H9 (cell line): ENCODE measurements at regions not wholly inside any gene's neighbourhood (a gene's known extent, or its start where the extent isn't known, plus 50 kb on each side); places are given as distances from the start of the nearest gene placed in this dataset.

Source experiments
- DNase-seq: peaks from one replicate; pipeline ENCODE4 v3.0.0-alpha.2; 2017
- H2AFZ ChIP-seq: one replicate; pipeline ENCODE4 v1.6.1; 2013; ENCODE audit warnings: mild to moderate bottlenecking, low read length, control low read depth, moderate library complexity
- H2AK5ac ChIP-seq: 2 replicates; pipeline ENCODE4 v1.6.1; 2013; ENCODE audit warnings: low read length, control low read depth, mixed read lengths; ENCODE audit not compliant: insufficient read length
- H2BK120ac ChIP-seq: one replicate; pipeline ENCODE4 v1.6.1; 2013; ENCODE audit warnings: low read depth, mild to moderate bottlenecking, low read length, control low read depth, inconsistent platforms; ENCODE audit not compliant: poor library complexity, severe bottlenecking
- H2BK12ac ChIP-seq: 2 replicates; pipeline ENCODE4 v1.6.1; 2013; ENCODE audit warnings: low read length, control low read depth, mixed read lengths, low read depth; ENCODE audit not compliant: insufficient read length
- H2BK15ac ChIP-seq: 2 replicates; pipeline ENCODE4 v1.6.1; 2013; ENCODE audit warnings: low read depth, low read length, control low read depth
- H2BK20ac ChIP-seq: one replicate; pipeline ENCODE4 v1.6.1; 2013; ENCODE audit warnings: low read depth, mild to moderate bottlenecking, low read length, control low read depth, inconsistent platforms; ENCODE audit not compliant: poor library complexity, severe bottlenecking
- H2BK5ac ChIP-seq: 2 replicates; pipeline ENCODE4 v1.6.1; 2013; ENCODE audit warnings: low read length, control low read depth, mixed read lengths; ENCODE audit not compliant: insufficient read length
- H3K14ac ChIP-seq: 2 replicates; pipeline ENCODE4 v1.6.1; 2013; ENCODE audit warnings: low read length, control low read depth; ENCODE audit not compliant: insufficient read depth
- H3K18ac ChIP-seq: 2 replicates; pipeline ENCODE4 v1.6.1; 2013; ENCODE audit warnings: low read depth, mild to moderate bottlenecking, mixed read lengths, low read length, control low read depth; ENCODE audit not compliant: insufficient read length
- H3K23ac ChIP-seq: 2 replicates; pipeline ENCODE4 v1.6.1; 2013; ENCODE audit warnings: low read length, control low read depth, mixed read lengths, low read depth; ENCODE audit not compliant: insufficient read length
- H3K23me2 ChIP-seq: 2 replicates; pipeline ENCODE4 v1.6.1; 2013; ENCODE audit warnings: low read depth, mild to moderate bottlenecking, mixed read lengths, low read length, control low read depth; ENCODE audit not compliant: insufficient read length, poor library complexity, severe bottlenecking
- H3K27ac ChIP-seq: 2 replicates; pipeline ENCODE4 v1.5.1; 2013; ENCODE audit warnings: low read length, control low read depth, mixed read lengths, low read depth; ENCODE audit not compliant: insufficient read length
- H3K27me3 ChIP-seq: 2 replicates; pipeline ENCODE4 v1.6.1; 2013; ENCODE audit warnings: low read length, control low read depth, inconsistent platforms; ENCODE audit not compliant: insufficient read depth
- H3K4ac ChIP-seq: 2 replicates; pipeline ENCODE4 v1.6.1; 2013; ENCODE audit warnings: low read depth, mild to moderate bottlenecking, control low read depth, inconsistent platforms, low read length, moderate library complexity
- H3K4me1 ChIP-seq: 2 replicates; pipeline ENCODE4 v1.6.1; 2013; ENCODE audit warnings: low read length, control low read depth, inconsistent platforms; ENCODE audit not compliant: insufficient read depth
- H3K4me2 ChIP-seq: 2 replicates; pipeline ENCODE4 v1.6.1; 2013; ENCODE audit warnings: low read length, control low read depth, mixed read lengths; ENCODE audit not compliant: insufficient read length, insufficient read depth
- H3K56ac ChIP-seq: 2 replicates; pipeline ENCODE4 v1.6.1; 2013; ENCODE audit warnings: low read depth, mild to moderate bottlenecking, mixed read lengths, low read length, control low read depth; ENCODE audit not compliant: insufficient read length
- H3K79me1 ChIP-seq: 2 replicates; pipeline ENCODE4 v1.6.1; 2013; ENCODE audit warnings: low read depth, mild to moderate bottlenecking, moderate library complexity, low read length, control low read depth, inconsistent platforms; ENCODE audit not compliant: insufficient read depth, poor library complexity, severe bottlenecking
- H3K79me2 ChIP-seq: 2 replicates; pipeline ENCODE4 v1.6.1; 2013; ENCODE audit warnings: low read length, control low read depth, inconsistent platforms; ENCODE audit not compliant: insufficient read depth
- H3K9ac ChIP-seq: 2 replicates; pipeline ENCODE4 v1.6.1; 2013; ENCODE audit warnings: low read length, control low read depth, mixed read lengths; ENCODE audit not compliant: insufficient read length; ENCODE audit errors: extremely low read depth
- H3K9me3 ChIP-seq: one replicate; pipeline ENCODE4 v1.6.1; 2013; ENCODE audit warnings: low read depth, low read length, inconsistent platforms; ENCODE audit not compliant: control insufficient read depth
- H3T11ph ChIP-seq: one replicate; pipeline ENCODE4 v1.6.1; 2013; ENCODE audit warnings: mild to moderate bottlenecking, low read length, control low read depth, inconsistent platforms
- H4K20me1 ChIP-seq: one replicate; pipeline ENCODE4 v1.6.1; 2013; ENCODE audit not compliant: control insufficient read depth, insufficient read length, insufficient read depth
- H4K5ac ChIP-seq: 2 replicates; pipeline ENCODE4 v1.6.1; 2013; ENCODE audit warnings: low read depth, mild to moderate bottlenecking, mixed read lengths, low read length, control low read depth; ENCODE audit not compliant: insufficient read length
- H4K8ac ChIP-seq: replicated peaks from 2 replicates; pipeline ENCODE4 v1.6.1; 2013; ENCODE audit warnings: low read length, control low read depth, mixed read lengths, low read depth; ENCODE audit not compliant: insufficient read length
- H4K91ac ChIP-seq: 2 replicates; pipeline ENCODE4 v1.6.1; 2013; ENCODE audit warnings: low read depth, mild to moderate bottlenecking, moderate library complexity, mixed read lengths, low read length, control low read depth; ENCODE audit not compliant: insufficient read length
- H3K27ac Mint-ChIP-seq, 3 experiments: 2 replicates in 2 of 3; 3 replicates in 1 of 3; pipeline ENCODE4 v1.8.0; 2020 to 2021; ENCODE audit warnings: mixed read lengths in 3 of 3, mild to moderate bottlenecking in 1 of 3, moderate library complexity in 1 of 3
- H3K27me3 Mint-ChIP-seq: 2 replicates; pipeline ENCODE4 v1.8.0; 2021; ENCODE audit warnings: low read depth, mild to moderate bottlenecking, moderate library complexity, mixed read lengths
- H3K36me3 Mint-ChIP-seq, 3 experiments: 2 replicates in 2 of 3; 3 replicates in 1 of 3; pipeline ENCODE4 v1.8.0; 2020 to 2021; ENCODE audit warnings: low read depth in 3 of 3, mixed read lengths in 3 of 3; ENCODE audit not compliant: insufficient read depth in 1 of 3
- H3K4me1 Mint-ChIP-seq, 2 experiments: 2 replicates each; pipeline ENCODE4 v1.8.0; 2020; ENCODE audit warnings: mixed read lengths in 2 of 2
- H3K4me3 Mint-ChIP-seq, 2 experiments: 2 replicates in 1 of 2; 3 replicates in 1 of 2; pipeline ENCODE4 v1.8.0; 2020 to 2021; ENCODE audit warnings: mild to moderate bottlenecking in 2 of 2, mixed read lengths in 2 of 2, moderate library complexity in 1 of 2
- H3K9me3 Mint-ChIP-seq, 2 experiments: 2 replicates in 1 of 2; 3 replicates in 1 of 2; pipeline ENCODE4 v1.8.0; 2020; ENCODE audit warnings: mild to moderate bottlenecking in 2 of 2, mixed read lengths in 2 of 2, moderate library complexity in 1 of 2
- WGBS: extraction: QIAGEN DNeasy Blood & Tissue Kit; methylation state at CpG from one replicate; pipeline ENCODE4 v1.1.7; 2013; ENCODE audit warnings: missing lambda C conversion rate, low lambda C conversion rate, mixed read lengths; ENCODE audit not compliant: insufficient read length; ENCODE audit errors: extremely low coverage; 5-methylcytosine and 5-hydroxymethylcytosine counted together
- TF ChIP-seq, protein P1 (sequence below): fragments of 200-600 bp; sonication (generic); conservative IDR thresholded peaks from 3 replicates; pipeline ENCODE4 v1.8.0; 2021; ENCODE audit warnings: antibody characterized with exemption, mild to moderate bottlenecking

DNA sequence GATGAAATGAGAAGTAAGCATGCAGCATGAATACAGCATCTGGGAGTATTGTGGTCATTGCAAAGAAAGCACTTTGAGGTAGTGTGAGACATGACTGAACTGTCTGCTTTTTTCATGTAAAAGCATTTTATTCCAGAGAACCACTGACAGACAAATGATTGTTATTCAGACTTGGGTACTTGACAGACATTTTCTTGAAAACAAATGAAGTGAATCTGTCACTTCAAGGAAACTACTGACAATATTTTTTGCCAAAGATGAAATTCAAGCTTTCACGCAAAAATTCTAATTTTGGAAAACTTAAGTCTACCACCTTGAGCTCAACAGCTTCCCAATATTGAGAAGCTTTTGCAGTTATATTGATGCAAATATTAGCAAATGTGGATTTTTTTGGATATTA lies 255.7 kb downstream of the ARL6IP6 start:
- peaks cover 26% of the 10 kb centered on the region for H3K9me3 ChIP-seq
- no peak overlapping the region for H4K91ac ChIP-seq
- no peaks in the 10 kb centered on the region for H3K79me1 ChIP-seq
- no peak overlapping the region for H2AFZ ChIP-seq
- no peak overlapping the region for H4K8ac ChIP-seq
- no peak overlapping the region for H2BK5ac ChIP-seq
- no CpG with 5 or more reads among the region's 1 CpG for WGBS
- H2BK15ac ChIP-seq, result no peak overlapping the region
- H3K9ac ChIP-seq, result no peak overlapping the region
- no peaks in the 10 kb centered on the region for H3K4me1 Mint-ChIP-seq
- H4K20me1 ChIP-seq, result no peaks in the 10 kb centered on the region
- H3K27me3 Mint-ChIP-seq, result no peaks in the 10 kb centered on the region
- no peak overlapping the region for H3K4me2 ChIP-seq
- H3K27ac Mint-ChIP-seq, result no peak overlapping the region
- no peak overlapping the region for H3T11ph ChIP-seq
- H3K9me3 Mint-ChIP-seq, result peaks cover 34 to 43% of the 10 kb centered on the region in 2 experiments
- H3K4me1 ChIP-seq, result no peaks in the 10 kb centered on the region
- no peaks in the 10 kb centered on the region for H3K27me3 ChIP-seq
- TF ChIP-seq, protein P1, sequence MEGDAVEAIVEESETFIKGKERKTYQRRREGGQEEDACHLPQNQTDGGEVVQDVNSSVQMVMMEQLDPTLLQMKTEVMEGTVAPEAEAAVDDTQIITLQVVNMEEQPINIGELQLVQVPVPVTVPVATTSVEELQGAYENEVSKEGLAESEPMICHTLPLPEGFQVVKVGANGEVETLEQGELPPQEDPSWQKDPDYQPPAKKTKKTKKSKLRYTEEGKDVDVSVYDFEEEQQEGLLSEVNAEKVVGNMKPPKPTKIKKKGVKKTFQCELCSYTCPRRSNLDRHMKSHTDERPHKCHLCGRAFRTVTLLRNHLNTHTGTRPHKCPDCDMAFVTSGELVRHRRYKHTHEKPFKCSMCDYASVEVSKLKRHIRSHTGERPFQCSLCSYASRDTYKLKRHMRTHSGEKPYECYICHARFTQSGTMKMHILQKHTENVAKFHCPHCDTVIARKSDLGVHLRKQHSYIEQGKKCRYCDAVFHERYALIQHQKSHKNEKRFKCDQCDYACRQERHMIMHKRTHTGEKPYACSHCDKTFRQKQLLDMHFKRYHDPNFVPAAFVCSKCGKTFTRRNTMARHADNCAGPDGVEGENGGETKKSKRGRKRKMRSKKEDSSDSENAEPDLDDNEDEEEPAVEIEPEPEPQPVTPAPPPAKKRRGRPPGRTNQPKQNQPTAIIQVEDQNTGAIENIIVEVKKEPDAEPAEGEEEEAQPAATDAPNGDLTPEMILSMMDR, result no peak
- H3K18ac ChIP-seq, result no peak overlapping the region
- H2AK5ac ChIP-seq, result no peak overlapping the region
- H3K4ac ChIP-seq, result no peak overlapping the region
- no peak overlapping the region for H3K23ac ChIP-seq
- H3K56ac ChIP-seq, result no peak overlapping the region
- no peak overlapping the region for H3K14ac ChIP-seq
- H3K79me2 ChIP-seq, result no peaks in the 10 kb centered on the region
- no peak overlapping the region for H3K27ac ChIP-seq
- no peak overlapping the region for H3K4me3 Mint-ChIP-seq
- no peak overlapping the region for H4K5ac ChIP-seq
- H3K23me2 ChIP-seq, result no peaks in the 10 kb centered on the region
- no peak for DNase-seq
- peaks cover 3 to 25% (median 24%) of the 10 kb centered on the region in 3 experiments; a peak in 4 of 7 replicates for H3K36me3 Mint-ChIP-seq
- no peak overlapping the region for H2BK12ac ChIP-seq
- no peak overlapping the region for H2BK120ac ChIP-seq
- H2BK20ac ChIP-seq, result no peak overlapping the region
